ENCODE measurements at regions not wholly inside any gene's neighbourhood (a gene's known extent, or its start where the extent isn't known, plus 50 kb on each side); places are given as distances from the start of the nearest gene placed in this dataset.
"Not testable (repeated sequence)": the region's sequence is repeated elsewhere in the genome, so short reads cannot be mapped to it uniquely, and the experiment has no call there.

DNA sequence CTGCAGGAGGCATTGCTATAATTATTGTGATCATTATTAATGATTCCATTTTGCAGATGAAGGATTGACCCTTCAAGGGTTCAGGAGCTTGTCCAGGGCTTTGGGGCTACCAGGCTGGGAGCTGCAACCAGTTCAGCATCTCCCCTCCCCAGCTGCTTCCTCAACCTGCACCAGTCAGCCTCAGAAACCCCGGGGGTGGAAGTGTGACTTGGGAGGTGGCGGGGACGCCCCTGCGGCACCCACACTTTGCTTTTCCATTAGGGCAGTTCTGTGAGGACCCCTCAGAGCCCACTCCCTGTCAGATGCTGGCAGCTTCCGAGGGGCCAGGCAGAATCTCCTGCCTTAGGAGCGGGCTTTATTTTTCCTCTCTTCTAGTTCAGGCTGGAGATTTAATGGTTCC is 85.6 kb downstream of the OLFM1 start:
- no peak for DNase-seq

DNA sequence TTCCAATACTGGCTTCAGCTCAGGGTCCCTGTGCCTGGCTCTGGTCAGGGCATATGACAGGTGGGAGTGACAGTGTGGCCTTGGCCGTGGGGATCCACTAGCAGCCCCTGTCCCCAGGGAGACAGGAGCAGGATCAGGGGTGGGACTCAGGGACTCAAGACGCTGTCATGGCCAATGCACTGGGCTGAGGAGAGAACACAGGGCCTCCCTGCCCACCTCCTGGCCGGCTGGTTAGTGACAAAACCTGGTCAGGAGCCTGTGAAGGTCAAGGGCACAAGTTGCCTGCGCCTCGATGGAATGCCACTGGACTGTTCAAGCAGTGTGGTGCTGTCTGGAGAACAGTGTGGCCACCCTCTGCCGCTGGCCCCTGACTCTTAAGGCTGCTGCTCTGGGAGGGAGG is 86.8 kb downstream of the OLFM1 start:
- DNase-seq: no peak

- DNase-seq: no peak
Observed at GRCh38 chr9:135174981-135175380, 87.5 kb downstream of the OLFM1 start.

DNA sequence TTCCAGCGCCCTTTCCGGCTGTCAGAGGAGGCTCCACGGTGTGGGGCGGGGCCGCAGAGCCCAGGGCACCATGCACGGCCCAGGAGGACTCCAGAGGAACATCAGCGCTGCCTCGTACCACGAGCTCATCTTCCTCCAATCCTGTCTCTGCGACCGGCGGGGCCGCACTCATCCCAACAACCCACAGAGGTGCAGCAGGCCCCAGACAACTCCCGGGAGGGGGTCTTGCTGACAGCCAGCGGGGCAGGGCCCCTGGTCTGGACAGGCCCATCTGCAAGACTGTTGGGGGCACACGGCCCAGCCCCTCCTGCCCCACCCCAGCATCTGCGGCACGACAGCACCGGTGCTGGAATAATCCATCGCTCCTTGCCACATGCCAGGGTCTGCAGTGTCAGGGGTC is 88.8 kb downstream of the OLFM1 start:
- DNase-seq: no peak

- not testable (repeated sequence) for DNase-seq
Observed at GRCh38 chr9:135177562-135177961, 90.1 kb downstream of the OLFM1 start.

DNA sequence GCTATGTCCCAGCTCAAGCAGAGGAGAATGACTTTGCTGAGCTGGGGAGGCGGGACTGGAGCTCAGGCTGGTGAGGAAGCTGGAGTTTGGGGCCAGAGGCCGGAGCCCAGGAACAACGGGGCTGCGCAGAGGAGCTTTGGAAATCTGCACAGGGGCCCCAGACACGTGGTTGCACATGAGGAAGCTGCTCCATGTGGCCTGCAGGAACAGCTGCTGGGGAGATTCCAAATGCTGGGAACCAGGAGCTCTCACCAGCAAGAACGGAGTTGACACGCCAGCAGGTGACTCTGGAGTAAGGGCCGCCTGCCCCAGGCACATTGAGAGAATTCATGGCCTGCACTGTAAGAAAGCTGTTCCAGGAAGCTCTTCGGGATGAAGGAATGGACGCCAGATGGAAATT is 91.0 kb downstream of the OLFM1 start:
- no peak for DNase-seq

DNA sequence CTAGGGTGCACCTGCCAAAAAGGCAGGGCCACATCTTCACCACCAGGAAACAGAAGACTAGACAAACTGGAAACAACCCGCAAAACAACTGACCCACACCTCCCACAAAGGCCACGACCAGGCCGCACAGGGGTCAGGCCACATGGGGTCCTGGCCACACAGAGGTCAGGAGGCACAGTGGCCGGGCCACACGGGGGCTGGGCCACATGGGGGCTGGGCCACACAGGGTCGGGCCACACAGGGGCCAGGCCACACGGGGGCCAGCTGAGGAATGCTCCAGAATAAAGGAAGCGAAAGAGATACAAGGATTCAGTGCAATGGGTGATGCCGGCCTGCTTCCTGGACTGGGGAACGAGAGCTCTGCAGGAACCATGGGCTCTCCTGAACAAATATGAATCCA is 91.6 kb downstream of the OLFM1 start:
- no peak for DNase-seq

GRCh38 chr9:135179976-135180375 is 92.5 kb downstream of the OLFM1 start:
- no peak for DNase-seq

DNA sequence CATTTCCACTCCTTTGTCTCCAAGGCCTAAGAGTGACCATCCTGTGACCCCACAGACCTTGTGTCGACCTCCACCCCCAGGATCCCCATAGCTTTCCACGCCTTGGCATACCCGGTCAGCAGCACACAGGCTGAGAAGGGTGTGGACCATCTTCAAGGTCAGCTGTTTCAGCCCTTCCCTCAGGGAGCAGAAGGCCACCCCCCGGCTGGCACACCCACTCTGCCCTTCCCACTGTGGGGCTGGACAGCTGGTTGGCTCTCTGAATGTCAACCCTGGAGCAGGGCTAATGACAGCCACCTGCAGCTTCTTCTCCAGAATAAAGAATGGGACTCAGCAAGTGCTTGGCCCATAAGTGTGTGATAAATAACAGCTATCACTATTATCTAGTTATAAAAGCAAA is 93.1 kb downstream of the OLFM1 start:
- no peak for DNase-seq

DNA sequence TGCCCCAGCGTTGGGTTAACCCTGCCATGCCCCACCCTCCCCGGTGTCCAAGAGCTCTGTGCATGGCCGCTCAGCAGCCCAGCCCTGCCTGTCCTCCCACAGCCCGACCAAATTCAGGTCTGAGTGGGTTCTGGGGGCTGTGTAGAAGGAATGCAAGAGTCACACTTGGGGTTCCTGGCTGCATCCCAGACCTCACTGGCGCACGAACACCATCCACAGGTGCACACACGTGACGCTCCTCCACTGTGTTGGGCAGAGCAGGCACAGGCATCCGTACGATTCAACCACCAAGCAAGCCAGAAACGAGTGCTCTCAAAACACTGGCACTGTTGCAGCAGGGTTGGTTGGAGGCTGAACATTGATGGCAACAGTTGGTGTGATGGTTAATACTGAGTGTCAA is 93.9 kb downstream of the OLFM1 start:
- DNase-seq: no peak

DNA sequence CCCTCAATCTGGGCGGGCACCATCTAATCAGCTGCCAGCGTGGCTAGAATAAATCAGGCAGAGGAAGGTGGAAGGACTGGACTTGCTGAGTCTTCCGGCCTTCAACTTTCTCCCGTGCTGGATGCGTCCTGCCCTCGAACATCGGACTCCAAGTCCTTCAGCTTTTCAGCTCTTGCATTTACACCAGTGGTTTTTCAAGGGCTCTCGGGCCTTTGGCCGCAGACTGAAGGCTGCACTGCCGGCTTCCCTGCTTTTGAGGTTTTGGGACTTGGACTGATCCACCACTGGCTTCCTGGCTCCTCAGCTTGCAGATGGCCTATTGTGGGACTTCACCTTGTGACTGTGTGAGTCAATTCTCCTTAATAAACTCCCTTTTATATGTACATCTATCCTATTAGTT is 94.4 kb downstream of the OLFM1 start:
- DNase-seq: not testable (repeated sequence)

DNA sequence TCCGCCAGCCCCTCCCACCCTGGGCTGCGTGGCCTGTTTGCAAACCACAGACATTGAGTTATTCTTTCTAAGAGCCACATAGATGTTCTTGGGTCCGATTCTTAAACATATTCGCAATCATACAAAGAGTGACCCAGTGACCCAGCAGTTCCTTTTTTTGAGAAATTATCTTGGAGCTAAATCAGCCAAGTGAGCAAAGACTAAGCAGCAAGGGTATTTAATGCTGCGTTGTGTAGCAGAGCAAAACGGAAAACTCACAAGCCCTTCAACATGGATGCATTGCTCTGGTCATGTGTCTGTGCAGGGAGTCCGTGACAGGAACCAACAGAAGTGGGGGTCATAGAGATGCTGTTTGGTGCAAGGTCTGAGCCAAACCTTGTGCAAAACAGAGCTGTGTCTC is 95.6 kb downstream of the OLFM1 start:
- no peak for DNase-seq

- DNase-seq: no peak
Observed at GRCh38 chr9:135183528-135184180, 96.2 kb downstream of the OLFM1 start.

- DNase-seq: no peak
Observed at GRCh38 chr9:135184181-135185053, 96.9 kb downstream of the OLFM1 start.

DNA sequence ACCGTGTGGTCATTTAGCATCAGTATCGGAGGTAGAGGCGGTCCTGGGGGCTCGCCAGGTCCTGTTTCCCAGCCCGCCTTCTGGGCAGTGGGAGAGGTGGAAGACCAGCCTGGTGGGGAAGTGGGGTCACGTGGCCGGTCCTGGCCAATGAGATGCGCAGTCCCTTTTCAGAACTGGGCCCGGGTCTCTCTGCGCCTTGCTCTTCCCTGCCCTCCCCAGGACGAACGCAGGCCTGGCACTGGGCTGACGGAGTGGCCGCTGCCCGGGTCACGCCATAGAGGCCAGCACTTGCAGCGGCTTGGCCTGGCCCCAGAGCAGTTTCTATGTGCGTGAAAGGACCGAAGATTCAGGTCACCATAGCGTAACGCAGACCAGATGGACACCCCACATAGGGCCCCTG is 97.6 kb downstream of the OLFM1 start:
- no peak for DNase-seq

DNA sequence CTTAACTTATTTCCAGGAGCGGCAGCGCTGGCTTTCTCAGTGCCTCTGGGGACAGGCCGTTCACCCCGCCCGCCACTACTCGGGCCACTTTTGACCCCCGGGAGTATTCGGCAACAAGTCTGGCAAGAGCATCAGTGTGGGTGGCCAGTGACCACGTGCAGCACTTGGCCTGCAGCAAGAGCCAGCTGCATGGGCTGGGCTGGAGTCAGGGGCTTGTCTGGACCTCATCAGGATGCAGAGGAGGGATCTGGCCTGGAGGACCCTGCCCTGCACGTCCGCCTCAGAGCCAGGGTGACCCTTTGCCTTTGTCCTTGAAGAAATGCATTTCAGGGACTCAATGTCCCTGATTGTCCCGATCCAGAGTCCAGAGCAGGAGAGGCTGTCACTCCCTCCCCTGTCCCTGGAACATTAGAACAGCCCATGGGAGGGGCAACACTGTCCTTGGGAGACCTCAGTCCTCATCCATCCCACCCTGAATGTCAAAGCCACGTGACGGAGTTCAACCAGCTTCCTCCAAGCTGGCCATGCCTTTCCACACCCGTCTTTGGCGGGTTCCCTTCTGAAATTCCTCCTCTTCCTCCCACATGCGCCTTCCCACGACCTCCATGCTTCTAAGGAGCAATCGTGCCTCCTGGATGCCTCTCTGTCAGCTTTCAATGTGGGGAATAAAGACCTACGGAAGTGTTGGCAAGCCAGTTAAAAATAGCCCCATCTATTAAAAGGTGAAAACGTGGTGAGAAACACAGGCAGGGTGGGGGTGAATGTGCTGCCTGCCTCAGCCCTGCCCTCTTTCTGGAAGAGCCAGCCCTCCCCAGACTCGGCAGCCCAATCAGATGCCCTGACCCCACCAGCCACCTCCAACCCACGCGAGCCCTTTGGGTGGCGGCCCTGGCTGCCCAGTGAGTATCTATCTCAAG is 99.0 kb downstream of the OLFM1 start:
- no peak for DNase-seq

DNA sequence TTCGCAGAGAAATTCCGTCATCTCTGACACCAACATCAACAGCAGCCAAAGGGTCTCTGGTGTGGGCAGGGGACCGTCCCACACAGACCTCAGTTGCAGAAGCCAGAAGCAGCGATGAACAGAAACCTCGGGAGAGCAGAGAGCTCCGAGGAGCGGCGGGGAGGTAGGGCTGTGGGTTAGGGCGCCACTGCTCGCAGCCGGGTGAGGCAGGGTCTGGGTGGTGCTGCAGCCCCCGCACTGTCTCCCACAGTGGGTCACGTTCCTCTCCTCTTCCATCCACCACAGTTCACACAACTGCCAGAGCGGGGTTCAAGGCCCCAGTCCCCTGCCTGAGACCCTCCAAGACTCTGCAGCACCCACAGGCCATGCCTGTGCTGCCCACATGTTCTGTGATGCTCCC is 99.9 kb downstream of the OLFM1 start:
- no peak for DNase-seq

GRCh38 chr9:135188681-135189151 is 101.2 kb downstream of the OLFM1 start:
- DNase-seq: no peak

GRCh38 chr9:135189497-135189896 is 102.0 kb downstream of the OLFM1 start:
- DNase-seq: no peak

GRCh38 chr9:135190789-135191577 is 103.5 kb downstream of the OLFM1 start:
- DNase-seq: no peak

DNA sequence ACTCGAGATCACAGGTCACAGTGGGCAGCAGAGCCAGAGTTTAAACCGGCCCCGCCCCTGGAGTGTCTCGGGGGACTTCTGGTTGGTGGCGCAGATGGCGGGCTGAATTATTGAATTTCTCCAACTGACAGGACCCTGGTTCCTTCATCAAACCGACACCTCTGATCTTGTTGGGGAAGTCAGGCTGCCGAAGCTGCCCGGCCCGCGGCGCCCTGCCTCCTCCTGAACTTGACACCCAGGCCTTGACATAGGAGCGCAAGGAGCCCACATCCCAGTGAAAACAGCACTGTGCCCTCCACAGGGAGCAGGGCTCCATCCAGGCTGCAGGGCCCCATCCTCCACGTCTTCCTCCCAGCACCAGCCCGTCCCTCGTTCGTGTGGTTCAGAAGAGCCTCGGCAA is 105.2 kb downstream of the OLFM1 start:
- no peak for DNase-seq

DNA sequence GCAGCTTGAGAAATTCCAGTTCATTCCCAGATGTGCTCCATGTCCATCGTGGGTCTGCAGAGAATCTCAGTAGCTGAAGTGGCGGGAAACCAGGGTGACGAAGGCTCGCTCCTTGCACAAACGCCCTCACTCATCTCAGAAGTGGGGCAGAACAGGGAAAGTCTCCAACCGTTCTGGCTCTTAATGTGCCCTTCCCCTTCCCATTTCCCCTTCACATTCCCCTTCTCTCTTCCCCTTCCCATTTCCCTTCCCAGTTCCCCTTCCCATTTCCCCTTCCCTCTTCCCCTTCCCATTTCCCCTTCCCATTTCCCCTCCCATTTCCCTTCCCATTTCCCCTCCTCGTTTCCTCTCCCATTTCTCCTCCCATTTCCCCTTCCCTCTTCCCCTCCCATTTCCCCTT is 108.5 kb downstream of the OLFM1 start:
- DNase-seq: not testable (repeated sequence)

DNA sequence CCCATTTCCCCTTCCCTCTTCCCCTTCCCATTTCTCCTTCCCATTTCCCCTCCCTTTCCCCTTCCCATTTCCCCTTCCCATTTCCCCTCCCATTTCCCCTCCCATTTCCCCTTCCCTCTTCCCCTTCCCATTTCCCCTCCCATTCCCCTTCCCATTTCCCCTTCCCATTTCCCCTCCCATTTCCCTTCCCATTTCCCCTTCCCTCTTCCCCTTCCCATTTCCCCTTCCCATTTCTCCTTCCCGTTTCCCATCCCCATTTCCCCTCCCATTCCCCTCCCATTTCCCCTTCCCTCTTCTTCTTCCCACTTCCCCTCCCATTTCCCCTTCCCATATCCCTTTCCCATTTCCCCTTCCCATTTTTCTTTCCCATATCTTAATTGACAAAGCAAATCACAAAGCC is 109.0 kb downstream of the OLFM1 start:
- no peak for DNase-seq

Data from NCI-H82 (cell line).